Mesodermal cell (in vitro differentiated cells): ENCODE measurements at regions not wholly inside any gene's neighbourhood (a gene's known extent, or its start where the extent isn't known, plus 50 kb on each side); places are given as distances from the start of the nearest gene placed in this dataset.

Experiments
- H3K27ac ChIP-seq: 2 replicates; pipeline ENCODE4 v1.7.0; 2013; ENCODE audit warnings: mild to moderate bottlenecking, low read depth, low read length, moderate library complexity; ENCODE audit not compliant: severe bottlenecking
- H3K36me3 ChIP-seq: 2 replicates; pipeline ENCODE4 v1.7.1; 2013; ENCODE audit warnings: mild to moderate bottlenecking, low read length, moderate library complexity; ENCODE audit not compliant: control insufficient read depth, insufficient read depth
- H3K4me1 ChIP-seq: one replicate; pipeline ENCODE4 v1.7.1; 2013; ENCODE audit warnings: mild to moderate bottlenecking, low read length; ENCODE audit not compliant: insufficient read depth, control insufficient read depth, poor library complexity, severe bottlenecking
- H3K4me3 ChIP-seq: 2 replicates; pipeline ENCODE4 v1.7.0; 2013; ENCODE audit warnings: low read length, control low read depth, mild to moderate bottlenecking; ENCODE audit not compliant: insufficient read depth, poor library complexity, severe bottlenecking; ENCODE audit errors: extremely low read depth
- H3K9me3 ChIP-seq: 2 replicates; pipeline ENCODE4 v1.7.1; 2013; ENCODE audit warnings: mild to moderate bottlenecking, low read length, moderate library complexity; ENCODE audit not compliant: control insufficient read depth
- WGBS, 2 experiments: methylation state at CpG; one replicate each; pipeline ENCODE4 v1.1.5; 2013; ENCODE audit warnings: missing lambda C conversion rate in 2 of 2; ENCODE audit not compliant: insufficient coverage in 2 of 2; 5-methylcytosine and 5-hydroxymethylcytosine counted together

DNA sequence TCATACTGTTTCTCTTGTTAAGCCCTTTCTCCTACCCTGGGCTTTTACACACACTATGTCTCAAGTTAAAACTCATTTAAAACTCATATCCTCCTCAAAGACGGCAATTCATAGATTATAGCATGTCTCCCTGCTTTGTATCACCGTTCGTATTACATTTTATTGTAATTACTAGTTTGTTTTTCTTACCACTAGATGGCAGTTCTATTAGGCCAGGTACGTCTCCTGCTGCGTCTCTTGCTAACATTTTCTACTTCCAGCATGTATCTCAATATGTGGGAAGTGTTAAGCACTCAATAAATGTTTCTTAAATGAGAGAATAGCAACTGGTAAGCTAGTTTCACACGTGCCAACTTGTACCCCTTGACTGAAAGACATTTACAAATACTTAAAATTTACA, 450.3 kb upstream of the PCDH7 start:
- Histone ChIP-seq H3K4me3 (no peak overlapping the region), H3K27ac (no peak overlapping the region), H3K4me1 (no peaks in the 10 kb centered on the region), H3K36me3 (no peaks in the 10 kb centered on the region), H3K9me3 (peaks cover 6% of the 10 kb centered on the region)
- WGBS, 2 experiments = no CpG with 5 or more reads among the region's 6 CpGs

GRCh38 chr4:30281986-30282385, 438.2 kb upstream of the PCDH7 start:
- Histone ChIP-seq H3K4me1 (no peaks in the 10 kb centered on the region), H3K27ac (no peak overlapping the region), H3K4me3 (no peak overlapping the region), H3K36me3 (no peaks in the 10 kb centered on the region), H3K9me3 (no peaks in the 10 kb centered on the region)

- Histone ChIP-seq H3K4me1 (no peaks in the 10 kb centered on the region), H3K4me3 (no peak overlapping the region), H3K9me3 (no peaks in the 10 kb centered on the region), H3K36me3 (no peaks in the 10 kb centered on the region), H3K27ac (no peak overlapping the region)
- WGBS, 2 experiments = 86 to 88% methylated on average over 2 to 3 of the region's 3 CpGs
Observed at GRCh38 chr4:30283336-30283735, 436.8 kb upstream of the PCDH7 start.

DNA sequence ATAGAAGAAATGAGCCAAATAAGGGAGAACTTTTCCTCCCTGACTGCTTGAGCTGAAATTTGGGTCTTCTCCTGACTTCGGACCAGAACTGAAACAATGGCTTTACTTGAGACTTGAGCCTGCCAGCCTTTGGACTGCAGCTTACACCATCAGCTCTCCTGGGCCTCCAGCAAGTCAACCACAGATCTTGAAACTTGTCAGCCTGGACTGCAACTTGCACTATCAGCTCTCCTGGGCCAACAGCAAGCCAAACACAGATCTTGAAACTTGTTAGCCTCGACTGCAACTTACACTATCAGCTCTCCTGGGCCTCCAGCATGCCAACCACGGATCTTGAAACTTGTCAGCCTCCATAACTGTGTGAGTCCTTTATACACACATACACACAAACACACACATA, 425.9 kb upstream of the PCDH7 start:
- Histone ChIP-seq H3K4me3 (no peak overlapping the region), H3K27ac (no peak overlapping the region), H3K36me3 (no peaks in the 10 kb centered on the region), H3K9me3 (no peaks in the 10 kb centered on the region), H3K4me1 (no peaks in the 10 kb centered on the region)
- WGBS, 2 experiments = 88 to 93% methylated on average over 3 of the region's 3 CpGs

- H3K27ac ChIP-seq = no peak overlapping the region
- no peaks in the 10 kb centered on the region for H3K4me1 ChIP-seq
- H3K9me3 ChIP-seq = no peaks in the 10 kb centered on the region
- no peak overlapping the region for H3K4me3 ChIP-seq
- 89 to 93% methylated on average over 2 to 3 of the region's 5 CpGs for WGBS, 2 experiments
- no peaks in the 10 kb centered on the region for H3K36me3 ChIP-seq
Observed at GRCh38 chr4:30295652-30296051, 424.5 kb upstream of the PCDH7 start.

DNA sequence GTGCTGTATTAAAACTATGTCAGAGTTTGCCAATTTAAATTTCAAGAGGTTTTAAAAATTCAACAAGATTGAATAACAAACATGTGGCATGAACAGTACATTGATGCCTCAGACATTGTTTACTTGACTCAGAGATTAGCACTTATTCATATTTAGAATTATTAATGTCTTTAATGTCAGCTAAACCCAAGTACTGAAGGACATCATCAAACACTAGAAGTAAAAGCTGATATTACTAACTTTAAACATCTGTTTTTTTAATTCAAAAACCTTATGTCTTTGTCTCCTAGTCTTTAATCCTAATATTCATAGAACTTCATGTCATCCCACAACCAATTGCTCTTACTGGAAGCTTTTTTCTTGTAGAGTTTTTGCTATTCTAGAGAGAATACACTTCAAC, 406.2 kb upstream of the PCDH7 start:
- H3K27ac ChIP-seq = no peak overlapping the region
- no peaks in the 10 kb centered on the region for H3K4me1 ChIP-seq
- no peaks in the 10 kb centered on the region for H3K9me3 ChIP-seq
- no peaks in the 10 kb centered on the region for H3K36me3 ChIP-seq
- no peak overlapping the region for H3K4me3 ChIP-seq

- Histone ChIP-seq H3K27ac (no peak overlapping the region), H3K9me3 (peaks cover 6% of the 10 kb centered on the region), H3K36me3 (no peaks in the 10 kb centered on the region), H3K4me3 (no peak overlapping the region), H3K4me1 (peaks cover 5% of the 10 kb centered on the region)
- whole genome bisulfite sequencing, 2 experiments = 84 to 88% methylated on average over 5 to 6 of the region's 6 CpGs
Observed at GRCh38 chr4:30330894-30331652, 389.1 kb upstream of the PCDH7 start.

DNA sequence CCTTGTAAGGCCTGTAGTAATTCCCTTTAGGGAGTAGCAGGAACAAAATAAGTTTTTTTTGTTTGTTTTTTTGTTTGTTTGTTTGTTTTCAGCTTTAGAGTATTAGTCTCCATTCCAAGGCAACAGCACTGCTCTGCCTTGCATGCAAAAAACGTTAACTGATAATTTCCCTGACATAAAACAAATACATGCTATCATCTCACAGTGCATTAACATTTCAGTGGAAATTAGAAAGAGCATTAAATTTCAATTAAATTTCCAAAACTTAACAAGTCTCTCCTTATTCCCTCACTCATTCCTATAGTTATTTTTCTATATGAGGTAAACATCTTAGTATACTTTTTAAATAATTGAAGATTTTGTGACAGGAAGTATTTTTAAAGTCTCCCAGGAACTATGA, 378.4 kb upstream of the PCDH7 start:
- Histone ChIP-seq H3K9me3 (no peaks in the 10 kb centered on the region), H3K27ac (no peak overlapping the region), H3K4me1 (no peaks in the 10 kb centered on the region), H3K4me3 (no peak overlapping the region), H3K36me3 (no peaks in the 10 kb centered on the region)
- 100% methylated on average over 1 of the region's 1 CpG for WGBS, 2 experiments

DNA sequence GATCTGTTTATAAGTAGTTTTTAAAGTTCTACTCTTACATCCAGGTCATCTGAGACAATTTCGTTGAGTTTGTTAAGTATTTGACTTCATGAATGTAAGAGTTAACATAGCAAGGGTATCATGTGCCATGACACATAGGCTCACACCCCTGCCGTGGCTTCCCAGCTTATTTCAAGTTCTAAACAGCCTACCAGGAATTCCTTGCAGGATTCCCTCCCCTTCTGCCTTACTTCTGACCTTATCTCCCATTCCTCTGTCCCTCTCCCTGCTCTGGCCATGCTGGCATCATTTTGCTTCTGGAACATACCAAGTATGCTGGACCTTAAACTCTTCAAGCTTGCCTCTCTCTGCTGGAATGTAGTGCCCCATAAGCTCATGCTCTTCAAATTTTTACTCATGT, 369.9 kb upstream of the PCDH7 start:
- Histone ChIP-seq H3K9me3 (no peaks in the 10 kb centered on the region), H3K36me3 (no peaks in the 10 kb centered on the region), H3K27ac (no peak overlapping the region), H3K4me3 (no peak overlapping the region), H3K4me1 (no peaks in the 10 kb centered on the region)
- 71 to 86% methylated on average over 1 of the region's 2 CpGs for WGBS, 2 experiments

GRCh38 chr4:30354605-30355004, 365.6 kb upstream of the PCDH7 start:
- Histone ChIP-seq H3K27ac (no peak overlapping the region), H3K9me3 (no peaks in the 10 kb centered on the region), H3K4me1 (no peaks in the 10 kb centered on the region), H3K4me3 (no peak overlapping the region), H3K36me3 (no peaks in the 10 kb centered on the region)
- WGBS, 2 experiments = no CpG with 5 or more reads among the region's 1 CpG

DNA sequence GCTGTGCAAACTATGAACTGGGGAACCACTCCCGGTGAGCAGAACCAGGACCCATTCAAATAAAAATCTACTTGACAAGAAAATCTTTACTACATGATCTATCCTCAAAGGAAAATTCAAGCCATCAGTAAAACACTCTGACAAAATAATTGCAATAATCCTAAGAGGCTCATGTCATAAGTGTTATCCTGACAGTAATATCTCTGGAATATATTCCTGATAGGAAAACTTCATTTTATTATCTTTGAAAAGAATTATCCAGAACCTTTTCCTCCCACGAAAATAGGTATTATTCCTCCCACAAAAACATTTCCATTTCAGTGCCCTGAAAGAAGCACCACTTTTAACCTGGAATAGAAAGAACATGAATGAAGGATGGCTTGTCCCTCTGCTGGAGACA, 357.7 kb upstream of the PCDH7 start:
- 80% methylated on average over 1 of the region's 2 CpGs; no CpG with 5 or more reads in 1 of the 2 experiments for WGBS, 2 experiments
- no peak overlapping the region for H3K27ac ChIP-seq

More for the DNA sequence above, 357.7 kb upstream of the PCDH7 start:
- H3K9me3 ChIP-seq = no peaks in the 10 kb centered on the region
- no peaks in the 10 kb centered on the region for H3K4me1 ChIP-seq
- H3K36me3 ChIP-seq = no peaks in the 10 kb centered on the region
- H3K4me3 ChIP-seq = no peak overlapping the region
